Common myeloid progenitor, CD34-positive (primary cell): ENCODE measurements at regions not wholly inside any gene's neighbourhood (a gene's known extent, or its start where the extent isn't known, plus 50 kb on each side); places are given as distances from the start of the nearest gene placed in this dataset.

Experiments
- CTCF ChIA-PET: fragments of 350-600 bp; sonication (Branson Sonifier 250); formaldehyde crosslinking; loops from one replicate; lab custom pipeline; 2021; ENCODE audit warnings: antibody characterized with exemption; lab: Charles Lee
- POLR2A ChIA-PET: fragments of 350-600 bp; sonication (Branson Sonifier 250); formaldehyde crosslinking; loops from one replicate; lab custom pipeline; 2021; ENCODE audit warnings: antibody characterized with exemption; lab: Charles Lee
- DNase-seq, 3 donors: peaks; one replicate each; pipeline versions ENCODE4 v3.0.0 to v3.0.0-alpha.2; 2013
- H3K27ac ChIP-seq, 2 experiments: 1 replicate in 1 of 2; 2 replicates in 1 of 2; pipeline ENCODE4 v1.7.0; 2013; ENCODE audit warnings: inconsistent platforms in 2 of 2, low read length in 2 of 2, mild to moderate bottlenecking in 2 of 2, low read depth in 1 of 2, moderate library complexity in 1 of 2; ENCODE audit not compliant: severe bottlenecking in 2 of 2, insufficient read depth in 1 of 2, poor library complexity in 1 of 2
- H3K27me3 ChIP-seq, 5 experiments: replicated peaks in 2 of 5; 1 replicate in 3 of 5; 2 replicates in 2 of 5; pipeline versions ENCODE4 v1.6.1 to v1.7.0; 2013; ENCODE audit warnings: low read length in 4 of 5, mild to moderate bottlenecking in 2 of 5, moderate library complexity in 2 of 5, inconsistent platforms in 1 of 5; ENCODE audit not compliant: insufficient read depth in 5 of 5, control insufficient read depth in 4 of 5
- H3K36me3 ChIP-seq, 4 experiments: 1 replicate in 2 of 4; 2 replicates in 2 of 4; pipeline versions ENCODE4 v1.6.1 to v1.7.0; 2013; ENCODE audit warnings: low read length in 3 of 4, control low read depth in 1 of 4, mild to moderate bottlenecking in 1 of 4; ENCODE audit not compliant: control insufficient read depth in 4 of 4, insufficient read depth in 4 of 4
- H3K4me1 ChIP-seq, 4 experiments: 1 replicate in 3 of 4; 2 replicates in 1 of 4; pipeline versions ENCODE4 v1.6.1 to v1.7.1; 2013; ENCODE audit warnings: low read length in 3 of 4, mild to moderate bottlenecking in 3 of 4, control low read depth in 1 of 4, inconsistent platforms in 1 of 4, moderate library complexity in 1 of 4; ENCODE audit not compliant: control insufficient read depth in 4 of 4, insufficient read depth in 4 of 4; ENCODE audit errors: control extremely low read depth in 1 of 4
- H3K4me3 ChIP-seq, 7 experiments: 1 replicate in 4 of 7; 2 replicates in 3 of 7; pipeline versions ENCODE4 v1.5.1 to v1.7.0; 2013; ENCODE audit warnings: mild to moderate bottlenecking in 7 of 7, low read length in 6 of 7, moderate library complexity in 6 of 7, inconsistent platforms in 2 of 7, low read depth in 2 of 7, control low read depth in 1 of 7; ENCODE audit not compliant: insufficient read depth in 4 of 7, control insufficient read depth in 1 of 7; ENCODE audit errors: extremely low read depth in 1 of 7
- H3K9me3 ChIP-seq, 5 experiments: 1 replicate in 4 of 5; 2 replicates in 1 of 5; pipeline versions ENCODE4 v1.6.1 to v1.7.1; 2013; ENCODE audit warnings: low read length in 4 of 5, mild to moderate bottlenecking in 2 of 5, inconsistent platforms in 1 of 5, low read depth in 1 of 5, moderate library complexity in 1 of 5; ENCODE audit not compliant: control insufficient read depth in 4 of 5, insufficient read depth in 2 of 5; ENCODE audit errors: control extremely low read depth in 1 of 5
- WGBS: methylation state at CpG from one replicate; pipeline ENCODE4 v1.1.5; 2013; ENCODE audit not compliant: insufficient coverage; 5-methylcytosine and 5-hydroxymethylcytosine counted together

DNA sequence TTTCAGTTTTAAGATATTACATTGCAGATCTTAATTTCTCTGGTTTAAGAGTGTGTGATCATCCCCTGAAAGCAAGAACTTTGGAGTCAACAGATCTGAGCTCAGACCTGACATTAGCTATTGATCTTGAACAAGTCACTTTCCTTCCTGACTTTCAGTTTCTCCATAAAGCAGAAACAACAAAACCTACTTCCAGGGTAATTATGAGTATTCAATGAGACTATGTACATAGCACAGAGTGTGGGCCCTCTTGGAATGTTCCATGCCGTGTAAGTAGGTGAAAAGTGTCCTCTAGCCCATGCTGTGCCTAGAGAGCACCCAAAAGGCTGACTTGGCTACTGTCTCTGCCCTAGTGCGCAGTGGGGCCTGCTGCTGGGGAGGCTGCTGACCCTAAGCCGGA lies 188.0 kb upstream of the RPL34 start:
- ChIA-PET POLR2A (no interaction called here), CTCF (no interaction called here)
- Histone ChIP-seq H3K36me3 (no peaks in the 10 kb centered on the region), H3K27me3 (no peaks in the 10 kb centered on the region), H3K4me1 (peaks cover 0 to 8% (median 2%) of the 10 kb centered on the region in 4 experiments), H3K4me3 (no peak overlapping the region), H3K9me3 (peaks cover 0 to 2% (median 0%) of the 10 kb centered on the region in 5 experiments), H3K27ac (no peak overlapping the region)
- WGBS: 100% methylated on average over 3 of the region's 3 CpGs
- DNase-seq: no peak

DNA sequence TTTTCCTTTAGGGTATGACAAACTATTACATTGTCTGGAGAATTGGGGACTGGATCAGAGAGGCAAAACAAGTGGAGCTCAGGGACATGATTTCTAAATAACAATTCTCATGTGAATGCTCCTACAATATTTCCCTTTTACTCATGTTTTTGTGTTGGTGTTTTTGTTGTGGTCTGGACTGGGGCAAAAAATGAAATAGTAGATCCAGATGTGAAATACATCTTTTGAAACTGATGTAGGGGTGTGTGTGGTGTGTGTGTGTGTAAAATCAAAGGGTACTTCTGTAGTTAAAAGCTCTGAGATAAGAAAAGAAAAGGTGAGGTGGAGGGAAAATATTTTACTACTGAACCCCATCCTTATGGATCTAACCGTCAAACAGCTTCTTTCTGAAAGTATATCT lies 188.4 kb upstream of the RPL34 start:
- H3K4me1 ChIP-seq: peaks cover 0 to 8% (median 2%) of the 10 kb centered on the region in 4 experiments
- H3K4me3 ChIP-seq: no peak overlapping the region
- H3K9me3 ChIP-seq: peaks cover 0 to 2% (median 0%) of the 10 kb centered on the region in 5 experiments
- DNase-seq: no peak
- H3K27me3 ChIP-seq: no peaks in the 10 kb centered on the region
- H3K36me3 ChIP-seq: no peaks in the 10 kb centered on the region
- POLR2A ChIA-PET: no interaction called here
- no peak overlapping the region for H3K27ac ChIP-seq
- CTCF ChIA-PET: no interaction called here
- no CpG with 5 or more reads among the region's 1 CpG for WGBS

DNA sequence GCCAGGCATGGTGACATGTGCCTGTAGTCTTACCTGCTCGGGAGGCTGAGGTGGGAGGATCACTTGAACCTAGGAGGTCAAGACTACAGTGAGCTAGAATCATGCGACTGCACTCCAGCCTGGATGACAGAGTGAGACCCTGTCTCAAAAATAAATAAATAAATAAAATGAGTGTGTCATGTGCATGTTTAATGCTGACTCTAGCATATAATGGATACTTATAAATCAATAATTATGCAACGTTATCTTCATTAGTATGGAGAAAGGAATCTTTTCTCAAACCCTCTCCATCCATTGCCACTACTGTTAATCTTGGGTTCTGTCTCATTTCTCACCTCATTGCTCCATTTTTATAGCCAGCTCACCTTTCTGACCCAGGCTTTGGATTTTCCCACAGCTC lies 189.5 kb upstream of the RPL34 start:
- H3K36me3 ChIP-seq: no peaks in the 10 kb centered on the region
- peaks cover 0 to 2% (median 0%) of the 10 kb centered on the region in 5 experiments for H3K9me3 ChIP-seq
- H3K4me1 ChIP-seq: peaks cover 0 to 8% (median 2%) of the 10 kb centered on the region in 4 experiments
- no peak overlapping the region for H3K4me3 ChIP-seq
- 89% methylated on average over 1 of the region's 3 CpGs for WGBS
- POLR2A ChIA-PET: no interaction called here
- DNase-seq: no peak
- no peaks in the 10 kb centered on the region for H3K27me3 ChIP-seq
- H3K27ac ChIP-seq: no peak overlapping the region
- CTCF ChIA-PET: no interaction called here

DNA sequence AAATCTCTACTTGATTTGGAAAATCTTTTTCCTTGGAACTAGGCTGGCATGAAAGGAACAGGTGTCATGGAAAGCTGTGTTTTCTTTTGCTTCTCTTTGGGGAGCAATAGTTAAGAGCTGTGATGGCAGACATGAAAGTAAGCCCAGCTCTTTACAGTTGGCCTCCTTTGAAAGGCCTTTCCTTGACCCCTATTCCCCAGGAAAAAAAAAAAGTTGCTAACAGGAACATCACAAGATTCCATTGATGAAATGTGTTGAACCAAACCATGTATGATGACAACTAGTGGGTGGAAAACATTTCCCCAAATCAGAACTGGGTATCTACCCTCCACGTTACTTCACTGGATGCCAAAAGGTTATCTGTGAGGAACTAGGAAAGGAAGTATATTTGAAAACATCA lies 190.7 kb upstream of the RPL34 start:
- WGBS: 100% methylated on average over 1 of the region's 1 CpG
- Histone ChIP-seq H3K4me3 (no peak overlapping the region), H3K27ac (no peak overlapping the region), H3K9me3 (peaks cover 0 to 2% (median 0%) of the 10 kb centered on the region in 5 experiments), H3K36me3 (no peaks in the 10 kb centered on the region), H3K4me1 (peaks cover 0 to 8% (median 2%) of the 10 kb centered on the region in 4 experiments), H3K27me3 (no peaks in the 10 kb centered on the region)
- CTCF ChIA-PET: no interaction called here
- POLR2A ChIA-PET: no interaction called here
- no peak for DNase-seq

DNA sequence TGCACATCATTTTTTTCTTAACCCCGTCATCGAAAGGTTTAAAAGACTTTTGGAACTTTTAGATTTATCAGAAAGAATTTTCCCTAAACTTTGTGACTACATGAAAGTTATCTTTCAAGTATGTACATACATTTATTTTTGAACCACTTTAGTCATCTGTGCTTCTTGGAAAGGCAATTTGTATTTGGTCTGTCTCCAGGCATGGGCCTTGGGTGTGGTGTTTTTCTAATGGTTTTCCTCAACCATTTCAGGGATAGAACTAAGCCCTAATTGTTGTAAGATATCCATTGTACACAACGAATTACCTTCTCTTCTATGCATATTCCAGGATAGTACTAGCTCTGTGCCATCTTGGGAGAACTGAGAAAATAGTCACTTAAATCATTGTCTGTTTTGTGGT lies 191.5 kb upstream of the RPL34 start:
- no peak for DNase-seq
- CTCF ChIA-PET: interaction anchor here (1.0 kb wide), 1 partner anchor 20 kb away, joined by 3 read pairs; no protein-coding TSS in a partner anchor
- H3K4me1 ChIP-seq: peaks cover 0 to 3% (median 2%) of the 10 kb centered on the region in 4 experiments
- H3K27me3 ChIP-seq: no peaks in the 10 kb centered on the region
- POLR2A ChIA-PET: no interaction called here
- H3K27ac ChIP-seq: no peak overlapping the region
- H3K9me3 ChIP-seq: no peaks in the 10 kb centered on the region
- WGBS: 100% methylated on average over 1 of the region's 3 CpGs
- no peaks in the 10 kb centered on the region for H3K36me3 ChIP-seq
- no peak overlapping the region for H3K4me3 ChIP-seq

DNA sequence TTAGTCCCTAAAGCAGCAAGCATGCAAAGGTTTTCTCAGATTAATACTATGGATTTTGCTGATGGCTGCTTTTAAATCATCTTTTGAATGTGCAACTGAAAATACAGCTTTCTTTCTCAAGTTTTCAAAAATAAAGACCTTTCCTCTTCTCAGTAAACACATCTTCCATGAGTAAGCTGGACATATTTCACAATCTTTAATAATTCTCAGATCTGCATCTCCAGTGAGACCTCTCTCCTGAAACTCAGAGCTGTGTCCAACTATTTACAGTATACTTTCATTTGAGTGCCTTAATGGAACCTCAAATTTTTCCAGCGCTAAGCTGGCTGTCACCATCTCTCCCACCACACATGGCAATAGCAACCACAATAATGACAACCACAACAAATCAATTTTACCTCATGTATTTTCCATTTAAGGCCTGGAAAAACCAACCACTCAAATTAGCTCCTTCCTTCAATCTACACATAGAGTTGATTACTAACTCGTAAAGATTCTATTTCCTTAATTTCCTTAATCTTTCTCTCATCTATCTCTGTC lies 192.4 kb upstream of the RPL34 start:
- Histone ChIP-seq H3K4me1 (no peaks in the 10 kb centered on the region), H3K36me3 (no peaks in the 10 kb centered on the region), H3K9me3 (no peaks in the 10 kb centered on the region), H3K27me3 (no peaks in the 10 kb centered on the region), H3K27ac (no peak overlapping the region), H3K4me3 (no peak overlapping the region)
- CTCF ChIA-PET: interaction anchor here (1.0 kb wide), 1 partner anchor 21 kb away, joined by 3 read pairs; no protein-coding TSS in a partner anchor
- POLR2A ChIA-PET: no interaction called here
- 89% methylated on average over 1 of the region's 2 CpGs for WGBS
- DNase-seq: no peak

DNA sequence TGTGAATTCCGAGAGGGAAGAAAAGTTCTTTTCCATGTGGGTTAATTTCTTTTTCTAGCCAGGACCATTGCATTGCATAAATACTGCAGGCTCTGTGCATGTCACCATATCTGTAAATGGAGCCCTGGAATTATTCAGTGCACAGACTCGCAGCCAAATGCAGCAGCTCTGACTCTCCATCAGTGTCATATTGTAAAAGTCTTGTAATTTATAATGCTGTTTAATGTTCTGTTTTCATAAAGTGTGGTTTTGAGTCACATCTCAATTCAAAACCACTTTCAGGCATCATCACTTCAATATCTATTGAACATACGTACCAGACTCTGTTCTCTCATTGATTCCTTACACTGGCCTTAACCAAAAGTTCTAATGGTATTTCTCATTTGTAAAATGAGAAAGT lies 193.9 kb upstream of the RPL34 start:
- H3K4me1 ChIP-seq: no peaks in the 10 kb centered on the region
- CTCF ChIA-PET: interaction anchor here (1.0 kb wide), 1 partner anchor 155 kb away, joined by 3 read pairs; no protein-coding TSS in a partner anchor
- H3K4me3 ChIP-seq: no peak overlapping the region
- POLR2A ChIA-PET: no interaction called here
- 100% methylated on average over 1 of the region's 3 CpGs for WGBS
- H3K9me3 ChIP-seq: peaks cover 0 to 4% (median 0%) of the 10 kb centered on the region in 5 experiments
- no peak for DNase-seq
- no peaks in the 10 kb centered on the region for H3K36me3 ChIP-seq
- no peak overlapping the region for H3K27ac ChIP-seq
- H3K27me3 ChIP-seq: no peaks in the 10 kb centered on the region
